Inferior parietal cortex (tissue), 1 donor: ENCODE measurements at regions not wholly inside any gene's neighbourhood (a gene's known extent, or its start where the extent isn't known, plus 50 kb on each side); places are given as distances from the start of the nearest gene placed in this dataset.
"Not testable (repeated sequence)": the region's sequence is repeated elsewhere in the genome, so short reads cannot be mapped to it uniquely, and the experiment has no call there.

Source experiments
- DNase-seq: peaks from one replicate; pipeline ENCODE4 v3.0.0-alpha.2; 2016; ENCODE audit errors: extremely low spot score

DNA sequence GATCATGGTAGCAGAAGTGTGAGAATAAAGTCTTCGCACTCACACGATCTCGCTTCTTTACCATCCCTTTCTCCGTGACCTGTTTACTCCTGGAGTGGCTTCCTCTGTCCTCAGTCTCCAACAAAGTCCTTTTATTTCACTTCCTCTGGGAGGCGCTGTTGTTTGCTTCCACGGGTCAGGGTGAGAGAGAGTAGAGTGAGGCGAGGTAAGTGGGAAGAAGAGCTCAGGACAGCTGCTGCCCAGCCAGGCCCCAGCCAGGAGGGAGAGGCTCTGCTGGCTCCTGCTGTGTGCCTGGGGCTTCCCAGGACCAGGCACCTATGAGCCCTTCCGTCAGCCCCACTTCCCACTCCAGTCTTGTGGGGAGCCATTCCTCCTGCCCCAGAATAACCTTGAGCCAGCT, 242.1 kb downstream of the FGF9 start:
- DNase-seq, result no peak

- no peak for DNase-seq
Measured at GRCh38 chr13:21917086-21918015, 246.5 kb downstream of the FGF9 start.

GRCh38 chr13:21920802-21921201, 249.9 kb downstream of the FGF9 start:
- not testable (repeated sequence) for DNase-seq

DNA sequence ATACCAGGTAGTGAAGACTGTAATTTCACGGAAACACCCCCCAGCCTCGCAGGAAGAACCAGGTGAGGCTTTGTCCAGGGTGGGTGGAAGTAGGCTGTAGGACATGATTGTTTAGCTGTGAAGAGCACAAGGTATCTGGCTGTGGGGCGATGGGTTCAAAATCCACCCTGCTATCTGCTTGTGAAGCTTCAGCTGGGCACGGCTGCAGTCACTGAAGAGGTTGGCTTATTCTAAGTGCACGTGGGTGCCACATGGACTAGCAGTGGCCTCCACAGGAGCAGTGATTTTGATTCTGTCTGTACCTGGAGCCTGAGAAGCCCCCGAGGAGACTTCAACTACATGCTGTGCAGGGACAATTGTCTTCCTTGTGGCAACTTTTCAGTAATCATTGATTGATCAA, 254.1 kb downstream of the FGF9 start:
- DNase-seq, result no peak

GRCh38 chr13:21925720-21926119, 254.8 kb downstream of the FGF9 start:
- DNase-seq, result no peak

- DNase-seq, result no peak
Measured at GRCh38 chr13:21929400-21929799, 258.5 kb downstream of the FGF9 start.

GRCh38 chr13:21930536-21930935, 259.7 kb downstream of the FGF9 start:
- DNase-seq, result no peak

- DNase-seq, result no peak
Measured at GRCh38 chr13:21932578-21932977, 261.7 kb downstream of the FGF9 start.

GRCh38 chr13:21932996-21933395, 262.1 kb downstream of the FGF9 start:
- no peak for DNase-seq

GRCh38 chr13:21934284-21934683, 263.4 kb downstream of the FGF9 start:
- no peak for DNase-seq

DNA sequence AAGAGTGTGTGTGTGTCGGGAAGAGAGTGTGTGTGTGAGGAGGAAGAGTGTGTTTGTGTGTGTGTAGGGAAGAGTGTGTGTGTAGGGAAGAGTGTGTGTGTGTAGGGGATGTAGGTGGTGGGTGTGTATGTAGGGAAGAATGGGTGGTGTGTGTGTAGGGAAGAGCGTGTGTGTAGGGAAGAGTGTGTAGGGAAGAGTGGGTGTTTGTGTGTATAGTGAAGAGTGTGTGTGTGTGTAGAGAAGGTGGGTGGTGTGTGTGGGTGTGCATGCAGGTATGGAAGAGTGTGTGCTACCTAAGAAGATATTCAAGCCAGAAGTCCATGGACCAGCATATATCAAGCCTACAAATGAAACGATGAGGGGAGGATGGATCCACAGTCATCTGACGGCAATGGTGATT, 265.8 kb downstream of the FGF9 start:
- no peak for DNase-seq

- no peak for DNase-seq
Measured at GRCh38 chr13:21938168-21938567, 267.3 kb downstream of the FGF9 start.

DNA sequence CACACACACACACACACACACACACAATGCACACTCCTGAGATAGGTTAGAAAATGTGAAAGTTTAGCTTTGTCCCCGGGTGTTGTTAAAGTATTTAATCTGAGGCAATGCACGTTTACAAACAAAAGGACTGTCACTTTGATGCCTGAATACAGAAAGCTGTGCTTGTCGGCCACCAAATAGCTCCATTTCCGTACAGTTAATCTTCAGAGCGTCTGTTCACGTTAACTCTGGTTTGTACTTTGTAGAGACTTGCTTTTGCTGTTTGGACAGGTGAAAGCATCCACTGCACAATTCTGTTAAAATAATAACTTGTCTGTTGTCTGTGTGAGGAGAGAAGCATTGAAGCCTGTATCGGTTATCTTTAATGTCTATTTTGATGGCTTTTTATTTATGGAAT, 267.8 kb downstream of the FGF9 start:
- no peak for DNase-seq

DNA sequence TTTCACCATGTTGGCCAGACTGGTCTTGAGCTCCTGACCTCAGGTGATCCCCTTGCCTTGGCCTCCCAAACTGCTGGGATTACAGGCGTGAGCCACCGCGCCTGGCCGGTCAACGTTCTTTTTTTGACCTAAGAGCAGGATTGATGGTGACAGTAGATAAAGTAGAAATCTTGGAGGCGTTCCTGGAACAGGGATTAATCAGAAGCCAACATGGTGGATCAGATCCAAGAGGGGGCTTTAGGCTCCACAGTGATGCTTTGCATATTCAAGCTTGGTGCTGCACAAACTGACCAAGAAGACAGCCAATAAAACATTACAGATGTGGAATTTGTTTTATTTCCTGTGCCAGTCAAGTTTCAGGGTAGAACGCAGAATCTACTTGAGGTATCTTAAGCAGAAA, 271.2 kb downstream of the FGF9 start:
- DNase-seq, result no peak

DNA sequence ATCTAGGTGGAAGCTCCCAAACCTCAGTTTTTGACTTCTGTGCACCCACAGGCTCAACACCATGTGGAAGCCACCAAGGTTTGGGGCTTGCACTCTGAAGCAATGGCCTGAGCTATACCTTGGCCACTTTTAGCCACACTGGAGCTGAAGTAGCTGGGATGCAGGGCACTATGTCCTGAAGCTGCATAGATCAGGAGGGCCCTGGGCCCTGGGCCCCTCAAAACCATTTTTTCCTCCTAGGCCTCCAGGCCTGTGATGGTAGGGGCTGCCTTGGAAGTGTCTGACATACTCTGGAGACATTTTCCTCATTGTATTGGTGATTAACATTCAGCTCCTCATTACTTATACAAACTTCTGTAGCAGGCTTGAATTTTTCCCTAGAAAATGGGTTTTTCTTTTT, 273.7 kb downstream of the FGF9 start:
- DNase-seq, result no peak

- DNase-seq, result no peak
Measured at GRCh38 chr13:21945195-21945594, 274.3 kb downstream of the FGF9 start.

DNA sequence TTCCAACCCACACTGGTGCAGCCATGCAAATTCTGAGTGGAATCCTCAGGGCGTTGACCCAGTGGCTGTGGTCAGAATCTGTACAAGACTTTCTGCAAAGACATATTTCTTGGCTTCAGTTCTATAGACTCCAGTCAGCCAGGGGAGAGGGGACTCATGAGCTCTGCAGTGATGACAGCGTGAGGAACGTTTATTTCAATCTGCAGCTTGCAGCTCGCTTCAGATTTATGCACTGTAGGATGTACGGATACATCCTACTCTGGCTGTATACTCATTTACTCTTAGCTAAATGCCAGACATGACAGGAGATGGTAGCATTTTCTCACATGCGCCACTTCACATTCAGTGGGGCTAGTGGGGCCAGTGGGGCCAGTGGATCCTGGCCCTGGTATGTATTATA, 276.1 kb downstream of the FGF9 start:
- no peak for DNase-seq

GRCh38 chr13:21948769-21949474, 278.0 kb downstream of the FGF9 start:
- DNase-seq, result no peak

- no peak for DNase-seq
Measured at GRCh38 chr13:21949818-21950429, 279.1 kb downstream of the FGF9 start.

DNA sequence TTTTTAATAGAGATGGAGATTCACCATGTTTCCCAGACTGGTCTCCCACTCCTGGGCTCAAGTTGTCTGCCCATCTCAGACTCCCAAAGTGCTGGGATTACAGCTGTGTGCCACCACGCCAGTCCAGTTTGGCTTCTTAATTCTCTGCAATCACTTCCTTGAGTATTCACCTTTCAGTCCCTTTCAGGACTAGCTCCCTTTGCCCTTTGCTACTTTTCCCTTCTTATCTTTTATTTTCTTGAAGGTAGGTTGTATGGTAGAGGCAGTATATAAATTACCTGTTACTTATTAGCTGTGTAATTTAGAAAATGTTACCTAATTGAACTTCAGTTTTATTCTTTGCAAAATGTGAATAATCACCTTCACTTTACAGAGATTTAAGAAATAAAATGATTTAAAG, 285.8 kb downstream of the FGF9 start:
- DNase-seq, result no peak

GRCh38 chr13:21957833-21958232, 287.0 kb downstream of the FGF9 start:
- DNase-seq, result no peak

GRCh38 chr13:21960108-21960507, 289.2 kb downstream of the FGF9 start:
- DNase-seq, result no peak

- no peak for DNase-seq
Measured at GRCh38 chr13:21964686-21965085, 293.8 kb downstream of the FGF9 start.
